Neuronal stem cell (in vitro differentiated cells): ENCODE measurements at regions not wholly inside any gene's neighbourhood (a gene's known extent, or its start where the extent isn't known, plus 50 kb on each side); places are given as distances from the start of the nearest gene placed in this dataset.

Experiments used
- DNase-seq: peaks from one replicate; pipeline ENCODE4 v3.0.0-alpha.2; 2013; ENCODE audit warnings: low spot score
- H2AFZ ChIP-seq: one replicate; pipeline ENCODE4 v1.6.1; 2013; ENCODE audit warnings: mild to moderate bottlenecking, low read length, inconsistent platforms
- H2AK5ac ChIP-seq: 2 replicates; pipeline ENCODE4 v1.6.1; 2013; ENCODE audit warnings: low read depth, mild to moderate bottlenecking, inconsistent platforms, low read length, moderate library complexity, mixed read lengths
- H2BK120ac ChIP-seq: 2 replicates; pipeline ENCODE4 v1.6.1; 2013; ENCODE audit warnings: low read depth, mild to moderate bottlenecking, inconsistent platforms, low read length, moderate library complexity, mixed read lengths
- H2BK12ac ChIP-seq: one replicate; pipeline ENCODE4 v1.6.1; 2013; ENCODE audit warnings: low read length, inconsistent platforms
- H2BK15ac ChIP-seq: 2 replicates; pipeline ENCODE4 v1.6.1; 2013; ENCODE audit warnings: mild to moderate bottlenecking, low read length, inconsistent platforms, mixed read lengths
- H2BK5ac ChIP-seq: one replicate; pipeline ENCODE4 v1.6.1; 2013; ENCODE audit warnings: inconsistent platforms, mild to moderate bottlenecking, low read length, moderate library complexity
- H3K14ac ChIP-seq: one replicate; pipeline ENCODE4 v1.6.1; 2013; ENCODE audit warnings: low read length, inconsistent platforms
- H3K18ac ChIP-seq: 2 replicates; pipeline ENCODE4 v1.6.1; 2013; ENCODE audit warnings: low read length, inconsistent platforms
- H3K23ac ChIP-seq: 2 replicates; pipeline ENCODE4 v1.6.1; 2013; ENCODE audit warnings: low read depth, mild to moderate bottlenecking, mixed read lengths, low read length, inconsistent platforms; ENCODE audit not compliant: poor library complexity
- H3K27ac ChIP-seq: replicated peaks from 3 replicates; pipeline ENCODE4 v1.5.1; 2013; ENCODE audit warnings: low read length, inconsistent platforms
- H3K27me3 ChIP-seq, 3 experiments: 2 replicates each; pipeline ENCODE4 v1.6.1; 2013; ENCODE audit warnings: low read length in 3 of 3, mild to moderate bottlenecking in 2 of 3, inconsistent platforms in 1 of 3, low read depth in 1 of 3, mixed read lengths in 1 of 3, moderate library complexity in 1 of 3; ENCODE audit not compliant: control insufficient read depth in 3 of 3, insufficient read depth in 3 of 3
- H3K36me3 ChIP-seq, 2 donors: replicated peaks in 1 of 2; 2 replicates each; pipeline ENCODE4 v1.6.1; 2013; ENCODE audit warnings: low read length in 2 of 2; ENCODE audit not compliant: control insufficient read depth in 2 of 2, insufficient read depth in 2 of 2
- H3K4ac ChIP-seq: 2 replicates; pipeline ENCODE4 v1.6.1; 2013; ENCODE audit warnings: inconsistent platforms, mild to moderate bottlenecking, low read length, moderate library complexity
- H3K4me1 ChIP-seq, 2 donors: 1 replicate in 1 of 2; 2 replicates in 1 of 2; pipeline ENCODE4 v1.6.1; 2013; ENCODE audit warnings: low read length in 2 of 2, low read depth in 1 of 2; ENCODE audit not compliant: control insufficient read depth in 2 of 2, insufficient read depth in 1 of 2
- H3K4me2 ChIP-seq: one replicate; pipeline ENCODE4 v1.6.1; 2013; ENCODE audit warnings: mild to moderate bottlenecking, low read length, inconsistent platforms; ENCODE audit not compliant: insufficient read depth, poor library complexity, severe bottlenecking
- H3K4me3 ChIP-seq, 2 donors: 2 replicates each; pipeline ENCODE4 v1.5.1; 2013; ENCODE audit warnings: low read length in 2 of 2, mild to moderate bottlenecking in 2 of 2, inconsistent platforms in 1 of 2, moderate library complexity in 1 of 2
- H3K79me1 ChIP-seq: one replicate; pipeline ENCODE4 v1.6.1; 2013; ENCODE audit warnings: low read depth, mild to moderate bottlenecking, inconsistent platforms, low read length, moderate library complexity
- H3K9ac ChIP-seq: one replicate; pipeline ENCODE4 v1.6.1; 2013; ENCODE audit warnings: mild to moderate bottlenecking, low read depth, low read length, inconsistent platforms; ENCODE audit not compliant: poor library complexity
- H3K9me3 ChIP-seq, 2 donors: replicated peaks in 1 of 2; 2 replicates each; pipeline versions ENCODE3 to v1.6.1; 2013; ENCODE audit warnings: low read length in 2 of 2, mild to moderate bottlenecking in 2 of 2, inconsistent platforms in 1 of 2, low read depth in 1 of 2, mixed read lengths in 1 of 2, moderate library complexity in 1 of 2; ENCODE audit not compliant: control insufficient read depth in 2 of 2, insufficient read depth in 1 of 2
- H4K8ac ChIP-seq: one replicate; pipeline ENCODE4 v1.6.1; 2013; ENCODE audit warnings: low read depth, mild to moderate bottlenecking, inconsistent platforms, low read length, moderate library complexity
- H4K91ac ChIP-seq: one replicate; pipeline ENCODE4 v1.6.1; 2013; ENCODE audit warnings: low read length, low read depth, mild to moderate bottlenecking, inconsistent platforms; ENCODE audit not compliant: poor library complexity
- WGBS, 2 donors: extraction: QIAGEN DNeasy Blood & Tissue Kit; methylation state at CpG; one replicate each; pipeline ENCODE4 v1.1.7; 2013; ENCODE audit warnings: missing lambda C conversion rate in 2 of 2, mixed read lengths in 1 of 2; ENCODE audit not compliant: insufficient read length in 2 of 2, insufficient replicate concordance in 1 of 2; ENCODE audit errors: extremely low coverage in 2 of 2; 5-methylcytosine and 5-hydroxymethylcytosine counted together

GRCh38 chr21:21767276-21767675 is 769.1 kb downstream of the NCAM2 start:
- Histone ChIP-seq H2BK15ac (no peak overlapping the region), H4K8ac (no peak overlapping the region), H3K4ac (no peak overlapping the region), H3K36me3 (no peaks in the 10 kb centered on the region), H2BK5ac (no peak overlapping the region), H3K9ac (no peak overlapping the region), H3K27me3 (no peaks in the 10 kb centered on the region), H2BK120ac (no peak overlapping the region), H3K27ac (no peak overlapping the region), H4K91ac (no peak overlapping the region), H3K4me3 (no peak overlapping the region), H2BK12ac (no peak overlapping the region), H2AFZ (no peak overlapping the region), H3K4me1 (no peaks in the 10 kb centered on the region), H3K18ac (no peak overlapping the region), H2AK5ac (no peak overlapping the region), H3K4me2 (no peak overlapping the region), H3K79me1 (no peaks in the 10 kb centered on the region), H3K9me3 (no peaks in the 10 kb centered on the region), H3K14ac (no peak overlapping the region), H3K23ac (no peak overlapping the region)
- WGBS, 2 donors = no CpG with 5 or more reads among the region's 5 CpGs
- no peak for DNase-seq

- H3K4me3 ChIP-seq = no peak overlapping the region
- no peak overlapping the region for H2BK12ac ChIP-seq
- no peak overlapping the region for H3K4me2 ChIP-seq
- no peaks in the 10 kb centered on the region for H3K9me3 ChIP-seq
- no peak for DNase-seq
- H2BK5ac ChIP-seq = no peak overlapping the region
- H3K9ac ChIP-seq = no peak overlapping the region
- H3K14ac ChIP-seq = no peak overlapping the region
- H3K18ac ChIP-seq = no peak overlapping the region
- H3K27me3 ChIP-seq = no peaks in the 10 kb centered on the region
- H3K23ac ChIP-seq = no peak overlapping the region
- H2AK5ac ChIP-seq = no peak overlapping the region
- H4K91ac ChIP-seq = no peak overlapping the region
- no peak overlapping the region for H4K8ac ChIP-seq
- no peak overlapping the region for H2BK120ac ChIP-seq
- no peaks in the 10 kb centered on the region for H3K4me1 ChIP-seq
- H3K4ac ChIP-seq = no peak overlapping the region
- no peak overlapping the region for H2AFZ ChIP-seq
- H2BK15ac ChIP-seq = no peak overlapping the region
- H3K27ac ChIP-seq = no peak overlapping the region
- H3K36me3 ChIP-seq = no peaks in the 10 kb centered on the region
- H3K79me1 ChIP-seq = no peaks in the 10 kb centered on the region
Observed at GRCh38 chr21:21788591-21788990, 790.4 kb downstream of the NCAM2 start.

- no peaks in the 10 kb centered on the region for H3K9me3 ChIP-seq
- no peak overlapping the region for H2BK120ac ChIP-seq
- H3K18ac ChIP-seq = no peak overlapping the region
- no peak overlapping the region for H3K27ac ChIP-seq
- H2AK5ac ChIP-seq = no peak overlapping the region
- H2AFZ ChIP-seq = no peak overlapping the region
- H3K14ac ChIP-seq = no peak overlapping the region
- H3K4me1 ChIP-seq = peaks cover 0 to 1% of the 10 kb centered on the region in 2 donors
- WGBS, 2 donors = no CpG with 5 or more reads among the region's 2 CpGs
- no peak overlapping the region for H3K4me2 ChIP-seq
- no peaks in the 10 kb centered on the region for H3K79me1 ChIP-seq
- no peak overlapping the region for H3K4me3 ChIP-seq
- H3K36me3 ChIP-seq = no peaks in the 10 kb centered on the region
- H3K23ac ChIP-seq = no peak overlapping the region
- no peak overlapping the region for H2BK15ac ChIP-seq
- no peaks in the 10 kb centered on the region for H3K27me3 ChIP-seq
- DNase-seq = no peak
- no peak overlapping the region for H2BK12ac ChIP-seq
- no peak overlapping the region for H4K8ac ChIP-seq
- H3K4ac ChIP-seq = no peak overlapping the region
- H4K91ac ChIP-seq = no peak overlapping the region
- no peak overlapping the region for H3K9ac ChIP-seq
- no peak overlapping the region for H2BK5ac ChIP-seq
Observed at GRCh38 chr21:21801921-21802320, 803.7 kb downstream of the NCAM2 start.

- no peak overlapping the region for H2BK12ac ChIP-seq
- no peaks in the 10 kb centered on the region for H3K9me3 ChIP-seq
- H3K27ac ChIP-seq = no peak overlapping the region
- H4K8ac ChIP-seq = no peak overlapping the region
- H4K91ac ChIP-seq = no peak overlapping the region
- H3K36me3 ChIP-seq = no peaks in the 10 kb centered on the region
- H2AK5ac ChIP-seq = no peak overlapping the region
- no peak overlapping the region for H3K14ac ChIP-seq
- peaks cover 0 to under 1% of the 10 kb centered on the region in 2 donors for H3K4me1 ChIP-seq
- H3K27me3 ChIP-seq = no peaks in the 10 kb centered on the region
- H3K18ac ChIP-seq = no peak overlapping the region
- H3K23ac ChIP-seq = no peak overlapping the region
- no peak overlapping the region for H2BK15ac ChIP-seq
- H3K4me3 ChIP-seq = no peak overlapping the region
- no peak overlapping the region for H3K4ac ChIP-seq
- H2BK5ac ChIP-seq = no peak overlapping the region
- H2AFZ ChIP-seq = no peak overlapping the region
- no peak overlapping the region for H2BK120ac ChIP-seq
- WGBS, 2 donors = 100% methylated on average over 1 of the region's 7 CpGs; no CpG with 5 or more reads in 1 of the 2 donors
- H3K9ac ChIP-seq = no peak overlapping the region
- no peak for DNase-seq
- H3K79me1 ChIP-seq = no peaks in the 10 kb centered on the region
- H3K4me2 ChIP-seq = no peak overlapping the region
Observed at GRCh38 chr21:21806711-21807597, 808.7 kb downstream of the NCAM2 start.
